K562 (cell line): ENCODE measurements at regions not wholly inside any gene's neighbourhood (a gene's known extent, or its start where the extent isn't known, plus 50 kb on each side); places are given as distances from the start of the nearest gene placed in this dataset.
A peak's percentile ranks its signal among the peaks of the same experiment; 100 is the strongest.

ENCODE experiments used
- CEBPB ChIP-seq: fragments of 450-650 bp; IDR thresholded peaks from 2 replicates; pipeline ENCODE4 v1.6.1; 2016; ENCODE audit warnings: missing genetic modification characterization, missing compliant biosample characterization
- FOXM1 ChIP-seq, 2 experiments: fragments of 450-650 bp in 1 of 2; sonication (generic) in 1 of 2; formaldehyde crosslinking in 1 of 2; IDR thresholded peaks; 2 replicates each; pipeline versions ENCODE4 v1.6.1 to v1.9.0; 2017 to 2022; ENCODE audit warnings: low read depth in 2 of 2, mild to moderate bottlenecking in 2 of 2, missing genetic modification reagents in 1 of 2, moderate library complexity in 1 of 2
- FUS ChIP-seq: fragments of 200-400 bp; formaldehyde crosslinking; optimal IDR thresholded peaks from 2 replicates; pipeline ENCODE3; 2017; ENCODE audit warnings: low read depth, low read length
- HLTF ChIP-seq: fragments of 450-650 bp; IDR thresholded peaks from 2 replicates; pipeline ENCODE4 v1.6.1; 2016
- HNRNPH1 ChIP-seq: fragments of 200-400 bp; formaldehyde crosslinking; optimal IDR thresholded peaks from 2 replicates; pipeline ENCODE3; 2017; ENCODE audit warnings: low read depth, mild to moderate bottlenecking, low read length, moderate library complexity
- LEF1 ChIP-seq: fragments of 450-650 bp; IDR thresholded peaks from 2 replicates; pipeline ENCODE4 v1.6.1; 2016; ENCODE audit warnings: mild to moderate bottlenecking
- MYNN ChIP-seq, 2 experiments: sonication (generic); formaldehyde crosslinking in 1 of 2; IDR thresholded peaks; 2 replicates each; pipeline versions ENCODE4 v1.5.0 to v1.6.1; 2016 to 2020; ENCODE audit warnings: antibody characterized with exemption in 1 of 2, missing genetic modification reagents in 1 of 2
- NKRF ChIP-seq: fragments of 450-650 bp; IDR thresholded peaks from 2 replicates; pipeline ENCODE4 v1.6.1; 2016; ENCODE audit warnings: borderline replicate concordance
- RHOXF2B ChIP-seq: fragments of 250-450 bp; sonication (Bioruptor Pico); conservative IDR thresholded peaks from 2 replicates; pipeline ENCODE4 v1.5.1; 2021
- RNF2 ChIP-seq: sonication (generic); IDR thresholded peaks from 2 replicates; pipeline ENCODE4 v1.6.1; 2016
- SMARCE1 ChIP-seq: fragments of 450-650 bp; IDR thresholded peaks from 2 replicates; pipeline ENCODE4 v1.7.1; 2016; ENCODE audit warnings: mild to moderate bottlenecking
- USF2 ChIP-seq: sonication (generic); formaldehyde crosslinking; IDR thresholded peaks from 2 replicates; pipeline ENCODE4 v1.5.0; 2020; ENCODE audit warnings: missing genetic modification reagents
- ZNF707 ChIP-seq: fragments of 250-450 bp; sonication (Bioruptor Pico); conservative IDR thresholded peaks from 2 replicates; pipeline ENCODE4 v1.8.0; 2022; ENCODE audit warnings: inconsistent platforms, mild to moderate bottlenecking, moderate library complexity
- ZNF77 ChIP-seq: fragments of 250-450 bp; sonication (Bioruptor Pico); IDR thresholded peaks from 2 replicates; pipeline ENCODE4 v1.5.0; 2020
- TF ChIP-seq, protein P1 (sequence below): fragments of 450-650 bp; formaldehyde crosslinking; IDR thresholded peaks from 2 replicates; pipeline ENCODE4 v1.4.0; 2022; ENCODE audit warnings: mild to moderate bottlenecking, moderate library complexity
- TF ChIP-seq, protein P2 (sequence below): sonication (generic); formaldehyde crosslinking; IDR thresholded peaks from 2 replicates; pipeline ENCODE4 v1.8.0; 2023; ENCODE audit warnings: mild to moderate bottlenecking, missing genetic modification reagents
- TF ChIP-seq, protein P3 (sequence below): fragments of 250-450 bp; sonication (Bioruptor Pico); IDR thresholded peaks from 2 replicates; pipeline ENCODE4 v1.4.0; 2020; ENCODE audit warnings: mild to moderate bottlenecking, moderate library complexity
- TF ChIP-seq, protein P4 (sequence below), 3 experiments: IDR thresholded peaks in 2 of 3; conservative IDR thresholded peaks in 1 of 3; 2 replicates each; pipeline ENCODE4 v1.5.1; 2011 to 2012; ENCODE audit warnings: low read length in 3 of 3, mild to moderate bottlenecking in 3 of 3, control low read depth in 2 of 3, improper control_type of control experiment in 1 of 3, inconsistent platforms in 1 of 3, low read depth in 1 of 3, mixed read lengths in 1 of 3, moderate library complexity in 1 of 3; ENCODE audit not compliant: insufficient read depth in 2 of 3

- TF ChIP-seq, protein P1, sequence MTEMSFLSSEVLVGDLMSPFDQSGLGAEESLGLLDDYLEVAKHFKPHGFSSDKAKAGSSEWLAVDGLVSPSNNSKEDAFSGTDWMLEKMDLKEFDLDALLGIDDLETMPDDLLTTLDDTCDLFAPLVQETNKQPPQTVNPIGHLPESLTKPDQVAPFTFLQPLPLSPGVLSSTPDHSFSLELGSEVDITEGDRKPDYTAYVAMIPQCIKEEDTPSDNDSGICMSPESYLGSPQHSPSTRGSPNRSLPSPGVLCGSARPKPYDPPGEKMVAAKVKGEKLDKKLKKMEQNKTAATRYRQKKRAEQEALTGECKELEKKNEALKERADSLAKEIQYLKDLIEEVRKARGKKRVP: no peak
- peak; percentile 38; the same call in 1 of the 2 replicates for TF ChIP-seq LEF1
- TF ChIP-seq CEBPB (tag): peak; percentile 49
- TF ChIP-seq, protein P2, sequence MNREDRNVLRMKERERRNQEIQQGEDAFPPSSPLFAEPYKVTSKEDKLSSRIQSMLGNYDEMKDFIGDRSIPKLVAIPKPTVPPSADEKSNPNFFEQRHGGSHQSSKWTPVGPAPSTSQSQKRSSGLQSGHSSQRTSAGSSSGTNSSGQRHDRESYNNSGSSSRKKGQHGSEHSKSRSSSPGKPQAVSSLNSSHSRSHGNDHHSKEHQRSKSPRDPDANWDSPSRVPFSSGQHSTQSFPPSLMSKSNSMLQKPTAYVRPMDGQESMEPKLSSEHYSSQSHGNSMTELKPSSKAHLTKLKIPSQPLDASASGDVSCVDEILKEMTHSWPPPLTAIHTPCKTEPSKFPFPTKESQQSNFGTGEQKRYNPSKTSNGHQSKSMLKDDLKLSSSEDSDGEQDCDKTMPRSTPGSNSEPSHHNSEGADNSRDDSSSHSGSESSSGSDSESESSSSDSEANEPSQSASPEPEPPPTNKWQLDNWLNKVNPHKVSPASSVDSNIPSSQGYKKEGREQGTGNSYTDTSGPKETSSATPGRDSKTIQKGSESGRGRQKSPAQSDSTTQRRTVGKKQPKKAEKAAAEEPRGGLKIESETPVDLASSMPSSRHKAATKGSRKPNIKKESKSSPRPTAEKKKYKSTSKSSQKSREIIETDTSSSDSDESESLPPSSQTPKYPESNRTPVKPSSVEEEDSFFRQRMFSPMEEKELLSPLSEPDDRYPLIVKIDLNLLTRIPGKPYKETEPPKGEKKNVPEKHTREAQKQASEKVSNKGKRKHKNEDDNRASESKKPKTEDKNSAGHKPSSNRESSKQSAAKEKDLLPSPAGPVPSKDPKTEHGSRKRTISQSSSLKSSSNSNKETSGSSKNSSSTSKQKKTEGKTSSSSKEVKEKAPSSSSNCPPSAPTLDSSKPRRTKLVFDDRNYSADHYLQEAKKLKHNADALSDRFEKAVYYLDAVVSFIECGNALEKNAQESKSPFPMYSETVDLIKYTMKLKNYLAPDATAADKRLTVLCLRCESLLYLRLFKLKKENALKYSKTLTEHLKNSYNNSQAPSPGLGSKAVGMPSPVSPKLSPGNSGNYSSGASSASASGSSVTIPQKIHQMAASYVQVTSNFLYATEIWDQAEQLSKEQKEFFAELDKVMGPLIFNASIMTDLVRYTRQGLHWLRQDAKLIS (CRISPR knock-in tag): no peak
- TF ChIP-seq, protein P3, sequence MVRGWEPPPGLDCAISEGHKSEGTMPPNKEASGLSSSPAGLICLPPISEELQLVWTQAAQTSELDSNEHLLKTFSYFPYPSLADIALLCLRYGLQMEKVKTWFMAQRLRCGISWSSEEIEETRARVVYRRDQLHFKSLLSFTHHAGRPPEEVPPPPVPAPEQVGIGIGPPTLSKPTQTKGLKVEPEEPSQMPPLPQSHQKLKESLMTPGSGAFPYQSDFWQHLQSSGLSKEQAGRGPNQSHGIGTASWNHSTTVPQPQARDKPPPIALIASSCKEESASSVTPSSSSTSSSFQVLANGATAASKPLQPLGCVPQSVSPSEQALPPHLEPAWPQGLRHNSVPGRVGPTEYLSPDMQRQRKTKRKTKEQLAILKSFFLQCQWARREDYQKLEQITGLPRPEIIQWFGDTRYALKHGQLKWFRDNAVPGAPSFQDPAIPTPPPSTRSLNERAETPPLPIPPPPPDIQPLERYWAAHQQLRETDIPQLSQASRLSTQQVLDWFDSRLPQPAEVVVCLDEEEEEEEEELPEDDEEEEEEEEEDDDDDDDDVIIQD (CRISPR knock-in tag): no peak
- TF ChIP-seq RHOXF2B (CRISPR knock-in tag): no peak
- TF ChIP-seq HLTF: no peak
- no peak for TF ChIP-seq HNRNPH1
- TF ChIP-seq FUS: no peak
- no peak for TF ChIP-seq USF2 (CRISPR knock-in tag)
- peak; percentile 40; the same call in 1 of the 2 replicates for TF ChIP-seq RNF2
- TF ChIP-seq, protein P4, sequence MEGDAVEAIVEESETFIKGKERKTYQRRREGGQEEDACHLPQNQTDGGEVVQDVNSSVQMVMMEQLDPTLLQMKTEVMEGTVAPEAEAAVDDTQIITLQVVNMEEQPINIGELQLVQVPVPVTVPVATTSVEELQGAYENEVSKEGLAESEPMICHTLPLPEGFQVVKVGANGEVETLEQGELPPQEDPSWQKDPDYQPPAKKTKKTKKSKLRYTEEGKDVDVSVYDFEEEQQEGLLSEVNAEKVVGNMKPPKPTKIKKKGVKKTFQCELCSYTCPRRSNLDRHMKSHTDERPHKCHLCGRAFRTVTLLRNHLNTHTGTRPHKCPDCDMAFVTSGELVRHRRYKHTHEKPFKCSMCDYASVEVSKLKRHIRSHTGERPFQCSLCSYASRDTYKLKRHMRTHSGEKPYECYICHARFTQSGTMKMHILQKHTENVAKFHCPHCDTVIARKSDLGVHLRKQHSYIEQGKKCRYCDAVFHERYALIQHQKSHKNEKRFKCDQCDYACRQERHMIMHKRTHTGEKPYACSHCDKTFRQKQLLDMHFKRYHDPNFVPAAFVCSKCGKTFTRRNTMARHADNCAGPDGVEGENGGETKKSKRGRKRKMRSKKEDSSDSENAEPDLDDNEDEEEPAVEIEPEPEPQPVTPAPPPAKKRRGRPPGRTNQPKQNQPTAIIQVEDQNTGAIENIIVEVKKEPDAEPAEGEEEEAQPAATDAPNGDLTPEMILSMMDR (IDR thresholded peaks at IDR 0.05 in 2 of 3, conservative IDR thresholded peaks at IDR 0.05 in 1 of 3; ENCODE audit: insufficient read depth in 2 of 3, low read depth in 1 of 3, low read length in 3 of 3): no peak
- no peak; the same call in 1 of the 2 replicates for TF ChIP-seq MYNN (IDR thresholded peaks at IDR 0.05)
- TF ChIP-seq MYNN (CRISPR knock-in tag; IDR thresholded peaks at IDR 0.05): no peak
- TF ChIP-seq ZNF77 (CRISPR knock-in tag): no peak
- no peak for TF ChIP-seq ZNF707 (CRISPR knock-in tag)
- TF ChIP-seq NKRF: no peak
- peak; percentile 83; the same call in 1 of the 2 replicates for TF ChIP-seq SMARCE1
- 0 out of 2 replicates have a peak, but pooled peaks have one; percentile 25 for TF ChIP-seq FOXM1 (IDR thresholded peaks at IDR 0.05; ENCODE audit: low read depth)
- no peak for TF ChIP-seq FOXM1 (CRISPR knock-in tag; IDR thresholded peaks at IDR 0.05; ENCODE audit: low read depth)
These were observed 161.7 kb downstream of the BTC start (continued) for GRCh38 chr4:74632634-74633033.
